H1 (cell line): ENCODE measurements at regions not wholly inside any gene's neighbourhood (a gene's known extent, or its start where the extent isn't known, plus 50 kb on each side); places are given as distances from the start of the nearest gene placed in this dataset.

Experiments used
- CTCF ChIA-PET: fragments of 300-600 bp; sonication (Branson Sonifier 250); formaldehyde crosslinking; loops from one replicate; lab custom pipeline; 2021; ENCODE audit not compliant: partially characterized antibody; lab: Charles Lee
- POLR2A ChIA-PET: fragments of 300-600 bp; sonication (Branson Sonifier 250); formaldehyde crosslinking; loops from one replicate; lab custom pipeline; 2021; ENCODE audit warnings: inconsistent platforms; ENCODE audit not compliant: partially characterized antibody; lab: Charles Lee
- DNase-seq, 2 experiments: peaks; one replicate each; pipeline versions ENCODE4 v3.0.0 to v3.0.0-alpha.2; 2010 to 2022; ENCODE audit warnings: low spot score in 2 of 2, low read depth in 1 of 2, mixed read lengths in 1 of 2
- FAIRE-seq: peaks from 2 replicates; lab custom pipeline; 2011; peaks lifted over from hg19 to GRCh38; lab: Jason Lieb, UNC
- H2AFZ ChIP-seq: 2 replicates; pipeline ENCODE4 v1.8.1; 2012; ENCODE audit warnings: low read length, inconsistent platforms
- H2AK5ac ChIP-seq: 2 replicates; pipeline ENCODE4 v1.6.1; 2013; ENCODE audit warnings: low read depth, low read length
- H2BK120ac ChIP-seq: replicated peaks from 2 replicates; pipeline ENCODE3; 2013; ENCODE audit warnings: low read depth, low read length, inconsistent platforms
- H2BK12ac ChIP-seq: 2 replicates; pipeline ENCODE4 v1.6.1; 2013; ENCODE audit warnings: low read depth, low read length
- H2BK15ac ChIP-seq: 2 replicates; pipeline ENCODE4 v1.6.1; 2013; ENCODE audit warnings: low read length
- H2BK20ac ChIP-seq: 2 replicates; pipeline ENCODE4 v1.6.1; 2013; ENCODE audit warnings: low read length
- H2BK5ac ChIP-seq: 2 replicates; pipeline ENCODE4 v1.6.1; 2013; ENCODE audit warnings: low read depth, low read length
- H3K14ac ChIP-seq: 2 replicates; pipeline ENCODE4 v1.6.1; 2013; ENCODE audit warnings: inconsistent platforms; ENCODE audit not compliant: insufficient read length
- H3K18ac ChIP-seq: 2 replicates; pipeline ENCODE4 v1.6.1; 2013; ENCODE audit warnings: low read length; ENCODE audit errors: extremely low read depth
- H3K23ac ChIP-seq: 2 replicates; pipeline ENCODE4 v1.6.1; 2013; ENCODE audit warnings: inconsistent platforms; ENCODE audit not compliant: insufficient read length
- H3K23me2 ChIP-seq: 2 replicates; pipeline ENCODE4 v1.6.1; 2013; ENCODE audit warnings: low read depth, low read length
- H3K27ac ChIP-seq: 2 replicates; pipeline ENCODE4 v1.6.1; 2011; ENCODE audit warnings: low read depth, low read length, inconsistent platforms
- H3K27me3 ChIP-seq, 4 experiments: replicated peaks in 1 of 4; 1 replicate in 1 of 4; 2 replicates in 3 of 4; pipeline versions ENCODE4 v1.6.1 to v1.8.1; 2011 to 2013; ENCODE audit warnings: low read length in 3 of 4, mild to moderate bottlenecking in 3 of 4, inconsistent platforms in 2 of 4, mixed read lengths in 2 of 4, moderate library complexity in 1 of 4; ENCODE audit not compliant: control insufficient read depth in 3 of 4, insufficient read depth in 3 of 4; ENCODE audit errors: extremely low read depth in 1 of 4
- H3K36me3 ChIP-seq, 4 experiments: 2 replicates each; pipeline versions ENCODE4 v1.6.1 to v1.8.1; 2011 to 2013; ENCODE audit warnings: mild to moderate bottlenecking in 4 of 4, low read length in 3 of 4, moderate library complexity in 2 of 4, control low read depth in 1 of 4, inconsistent platforms in 1 of 4; ENCODE audit not compliant: insufficient read depth in 4 of 4, control insufficient read depth in 2 of 4
- H3K4ac ChIP-seq: replicated peaks from 2 replicates; pipeline ENCODE3; 2013; ENCODE audit warnings: low read length, low read depth, mixed read lengths, inconsistent platforms; ENCODE audit not compliant: insufficient read length
- H3K4me1 ChIP-seq, 4 experiments: replicated peaks in 1 of 4; 1 replicate in 1 of 4; 2 replicates in 3 of 4; pipeline versions ENCODE4 v1.6.1 to v1.8.1; 2011 to 2013; ENCODE audit warnings: low read length in 3 of 4, inconsistent platforms in 2 of 4, mixed read lengths in 1 of 4; ENCODE audit not compliant: insufficient read depth in 4 of 4, control insufficient read depth in 3 of 4
- H3K4me2 ChIP-seq, 2 experiments: 2 replicates each; pipeline versions ENCODE4 v1.6.1 to v1.8.1; 2011 to 2013; ENCODE audit warnings: low read depth in 2 of 2, low read length in 2 of 2, control low read depth in 1 of 2, inconsistent platforms in 1 of 2, mild to moderate bottlenecking in 1 of 2; ENCODE audit not compliant: insufficient read depth in 1 of 2
- H3K4me3 ChIP-seq, 4 experiments: fragments of 200-600, 300-600 bp in 1 of 4; sonication (generic), shearing (Covaris generic), sonication (Bioruptor Twin) in 1 of 4; 2 replicates each; pipeline versions ENCODE4 v1.5.1 to v1.8.1; 2011 to 2016; ENCODE audit warnings: low read length in 4 of 4, low read depth in 3 of 4, control low read depth in 2 of 4, inconsistent platforms in 2 of 4, mild to moderate bottlenecking in 2 of 4, mixed read lengths in 1 of 4, moderate library complexity in 1 of 4; ENCODE audit not compliant: insufficient read depth in 2 of 4; ENCODE audit errors: extremely low read depth in 1 of 4
- H3K56ac ChIP-seq: replicated peaks from 2 replicates; pipeline ENCODE3; 2013; ENCODE audit warnings: low read depth, mild to moderate bottlenecking, mixed read lengths, low read length, inconsistent platforms; ENCODE audit not compliant: insufficient read length
- H3K79me1 ChIP-seq: 2 replicates; pipeline ENCODE4 v1.6.1; 2013; ENCODE audit warnings: low read depth, low read length, control low read depth
- H3K79me2 ChIP-seq, 2 experiments: 2 replicates each; pipeline versions ENCODE4 v1.6.1 to v1.8.1; 2012 to 2013; ENCODE audit warnings: low read length in 2 of 2, mild to moderate bottlenecking in 2 of 2, inconsistent platforms in 1 of 2; ENCODE audit not compliant: insufficient read depth in 2 of 2, control insufficient read depth in 1 of 2
- H3K9ac ChIP-seq, 4 experiments: replicated peaks in 1 of 4; 1 replicate in 1 of 4; 2 replicates in 3 of 4; pipeline versions ENCODE4 v1.6.1 to v1.8.1; 2011 to 2013; ENCODE audit warnings: low read depth in 3 of 4, low read length in 3 of 4, control low read depth in 2 of 4, mild to moderate bottlenecking in 2 of 4, moderate library complexity in 2 of 4, inconsistent platforms in 1 of 4; ENCODE audit errors: extremely low read depth in 1 of 4
- H3K9me3 ChIP-seq, 2 experiments: 2 replicates each; pipeline versions ENCODE4 v1.6.1 to v1.8.1; 2012 to 2013; ENCODE audit warnings: mild to moderate bottlenecking in 2 of 2, moderate library complexity in 2 of 2, control low read depth in 1 of 2, inconsistent platforms in 1 of 2, low read depth in 1 of 2, low read length in 1 of 2, mixed read lengths in 1 of 2; ENCODE audit not compliant: insufficient read depth in 2 of 2
- H4K20me1 ChIP-seq, 2 experiments: replicated peaks in 1 of 2; 2 replicates each; pipeline versions ENCODE3 to v1.8.1; 2011 to 2013; ENCODE audit warnings: inconsistent platforms in 2 of 2, low read length in 2 of 2, mild to moderate bottlenecking in 1 of 2; ENCODE audit not compliant: insufficient read depth in 2 of 2, control insufficient read depth in 1 of 2
- H4K5ac ChIP-seq: 2 replicates; pipeline ENCODE4 v1.6.1; 2013; ENCODE audit warnings: low read length, low read depth, mixed read lengths, inconsistent platforms; ENCODE audit not compliant: insufficient read length
- H4K8ac ChIP-seq: 2 replicates; pipeline ENCODE4 v1.8.0; 2013; ENCODE audit warnings: mild to moderate bottlenecking, moderate library complexity, low read length, inconsistent platforms; ENCODE audit not compliant: insufficient read depth; ENCODE audit errors: extremely low read depth
- H4K91ac ChIP-seq: replicated peaks from 2 replicates; pipeline ENCODE3; 2013; ENCODE audit warnings: low read length, mixed read lengths, inconsistent platforms; ENCODE audit not compliant: insufficient read length
- BCL11A ChIP-seq, 2 experiments: IDR thresholded peaks; one replicate each; pipeline ENCODE4 v1.6.1; 2011; ENCODE audit warnings: low read depth in 2 of 2, low read length in 2 of 2, mild to moderate bottlenecking in 2 of 2
- CBX5 ChIP-seq: fragments of 300-800, 300-1000 bp; sonication (generic); IDR thresholded peaks from 2 replicates; pipeline ENCODE4 v1.7.1; 2016; ENCODE audit warnings: antibody characterized with exemption, low read length, low read depth
- CHD2 ChIP-seq: IDR thresholded peaks from 2 replicates; pipeline ENCODE4 v1.6.1; 2012; ENCODE audit warnings: low read length, improper control_type of control experiment
- CREB1 ChIP-seq: IDR thresholded peaks from 2 replicates; pipeline ENCODE4 v1.6.1; 2012; ENCODE audit warnings: inconsistent platforms
- MAFK ChIP-seq: IDR thresholded peaks from 2 replicates; pipeline ENCODE4 v1.6.1; 2012; ENCODE audit warnings: low read depth, mild to moderate bottlenecking, improper control_type of control experiment, low read length
- POLR2A ChIP-seq, 2 experiments: IDR thresholded peaks; 1 replicate in 1 of 2; 2 replicates in 1 of 2; pipeline ENCODE4 v1.6.1; 2011; ENCODE audit warnings: low read depth in 2 of 2, low read length in 2 of 2, mild to moderate bottlenecking in 2 of 2; ENCODE audit errors: control extremely low read depth in 1 of 2
- RAD21 ChIP-seq, 2 experiments: IDR thresholded peaks in 1 of 2; conservative IDR thresholded peaks in 1 of 2; 2 replicates each; pipeline ENCODE4 v1.6.1; 2011; ENCODE audit warnings: low read depth in 2 of 2, low read length in 2 of 2, improper control_type of control experiment in 1 of 2, inconsistent platforms in 1 of 2, mild to moderate bottlenecking in 1 of 2, moderate library complexity in 1 of 2
- RNF2 ChIP-seq: fragments of 200-900, 300-1000 bp; sonication (generic); IDR thresholded peaks from 2 replicates; pipeline ENCODE4 v1.7.1; 2016; ENCODE audit warnings: borderline replicate concordance, low read depth, mild to moderate bottlenecking, antibody characterized with exemption, low read length; ENCODE audit not compliant: poor library complexity, severe bottlenecking; ENCODE audit errors: missing control alignments
- SAP30 ChIP-seq: fragments of 300-600 bp; sonication (generic); IDR thresholded peaks from 2 replicates; pipeline ENCODE4 v1.7.1; 2012; ENCODE audit warnings: low read length, moderate library complexity, mild to moderate bottlenecking, inconsistent platforms; ENCODE audit not compliant: insufficient read depth, insufficient replicate concordance
- SIRT6 ChIP-seq: IDR thresholded peaks from one replicate; pipeline ENCODE4 v1.7.1; 2012; ENCODE audit warnings: low read length, inconsistent platforms
- SP4 ChIP-seq: IDR thresholded peaks from 2 replicates; pipeline ENCODE4 v1.6.1; 2012; ENCODE audit warnings: low read length, inconsistent platforms
- SUZ12 ChIP-seq: fragments of 200-600 bp; sonication (generic); IDR thresholded peaks from 2 replicates; pipeline ENCODE4 v1.6.1; 2012; ENCODE audit warnings: mild to moderate bottlenecking, inconsistent platforms, low read length, moderate library complexity, mixed read lengths
- TAF1 ChIP-seq: IDR thresholded peaks from 2 replicates; pipeline ENCODE4 v1.6.1; 2011; ENCODE audit warnings: mild to moderate bottlenecking, low read depth, low read length
- TAF7 ChIP-seq: optimal IDR thresholded peaks from 2 replicates; pipeline ENCODE3; 2011; ENCODE audit warnings: low read depth, mild to moderate bottlenecking, inconsistent platforms, low read length, moderate library complexity, borderline replicate concordance
- YY1 ChIP-seq: IDR thresholded peaks from 2 replicates; pipeline ENCODE4 v1.6.1; 2011; ENCODE audit warnings: low read depth, mild to moderate bottlenecking, low read length
- ZNF274 ChIP-seq: IDR thresholded peaks from 2 replicates; pipeline ENCODE4 v1.7.0; 2012; ENCODE audit warnings: low read length, borderline replicate concordance; ENCODE audit errors: extremely low read depth
- WGBS, 2 experiments: shearing (Covaris generic) in 1 of 2; methylation state at CpG; one replicate each; pipeline versions ENCODE4 v1.1.6 to v1.1.7; 2013 to 2015; ENCODE audit warnings: low lambda C conversion rate in 2 of 2, mixed read lengths in 2 of 2, inconsistent platforms in 1 of 2, low coverage in 1 of 2, missing lambda C conversion rate in 1 of 2; ENCODE audit not compliant: insufficient replicate concordance in 2 of 2, insufficient coverage in 1 of 2, insufficient read length in 1 of 2; ENCODE audit errors: extremely low coverage in 1 of 2, missing lambda C conversion rate in 1 of 2; 5-methylcytosine and 5-hydroxymethylcytosine counted together

DNA sequence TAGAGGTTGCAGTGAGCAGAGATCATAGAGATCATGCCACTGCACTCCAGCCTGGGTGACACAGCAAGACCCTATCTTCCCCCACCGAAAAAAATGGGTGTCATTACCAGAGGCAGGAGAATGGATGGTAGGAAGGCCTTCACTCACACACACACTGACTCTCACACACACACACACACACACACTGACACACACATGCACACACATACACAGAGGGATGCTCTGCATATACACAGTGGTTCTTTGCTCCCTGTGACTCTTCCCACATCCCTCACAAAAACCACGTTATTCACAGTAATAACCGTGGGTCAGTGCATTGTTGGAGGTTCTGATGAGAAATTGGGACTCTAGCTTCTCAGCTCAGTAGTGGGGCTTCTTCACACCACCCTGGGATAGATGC is 300.2 kb upstream of the N4BP1 start:
- no peak overlapping the region for H3K18ac ChIP-seq
- FAIRE-seq (no peak), DNase-seq (no peak)
- no peak overlapping the region for H3K4me3 ChIP-seq
- no peak overlapping the region for H3K56ac ChIP-seq
- H4K5ac ChIP-seq: no peak overlapping the region
- no peak overlapping the region for H2BK12ac ChIP-seq
- H4K8ac ChIP-seq: no peak overlapping the region
- ChIA-PET CTCF (interaction anchor here (0.5 to 3.0 kb wide), 7 partner anchors 7 to 1352 kb away, joined by 3 to 16 read pairs (median 9); no protein-coding TSS in a partner anchor), POLR2A (no interaction called here)
- no peak overlapping the region for H3K4me2 ChIP-seq
- H3K4me1 ChIP-seq: peaks cover 0 to 4% (median under 1%) of the 10 kb centered on the region in 4 experiments; a peak in 1 of 7 replicates
- no peak overlapping the region for H2BK15ac ChIP-seq
- no peak overlapping the region for H2BK5ac ChIP-seq
- no peaks in the 10 kb centered on the region for H3K9me3 ChIP-seq
- no peak overlapping the region for H2BK20ac ChIP-seq
- no peak overlapping the region for H3K9ac ChIP-seq
- no peak overlapping the region for H3K14ac ChIP-seq
- H3K23me2 ChIP-seq: no peaks in the 10 kb centered on the region
- no peaks in the 10 kb centered on the region for H3K79me2 ChIP-seq
- H2AK5ac ChIP-seq: no peak overlapping the region
- no peak overlapping the region for H4K91ac ChIP-seq
- H2BK120ac ChIP-seq: no peak overlapping the region
- H3K27me3 ChIP-seq: no peaks in the 10 kb centered on the region
- H3K23ac ChIP-seq: no peak overlapping the region
- no peak overlapping the region for H3K27ac ChIP-seq
- H3K79me1 ChIP-seq: no peaks in the 10 kb centered on the region
- H3K4ac ChIP-seq: no peak overlapping the region
- 82% methylated on average over 3 of the region's 3 CpGs; no CpG with 5 or more reads in 1 of the 2 experiments for WGBS, 2 experiments
- H2AFZ ChIP-seq: no peak overlapping the region
- H3K36me3 ChIP-seq: no peaks in the 10 kb centered on the region
- H4K20me1 ChIP-seq: no peaks in the 10 kb centered on the region
- TF ChIP-seq TAF1: no peak
- no peak for TF ChIP-seq MAFK
- TF ChIP-seq BCL11A (IDR thresholded peaks at IDR 0.05; ENCODE audit: low read depth in 2 of 2, low read length in 2 of 2): no peak
- no peak for TF ChIP-seq CHD2
- TF ChIP-seq YY1: no peak
- no peak for TF ChIP-seq SIRT6
- no peak for TF ChIP-seq RNF2
- TF ChIP-seq CREB1: no peak
- TF ChIP-seq CBX5: no peak
- no peak for TF ChIP-seq RAD21 (IDR thresholded peaks at IDR 0.05 in 1 of 2, conservative IDR thresholded peaks at IDR 0.05 in 1 of 2; ENCODE audit: low read depth in 2 of 2, low read length in 2 of 2)
- no peak for TF ChIP-seq ZNF274
- TF ChIP-seq SUZ12: no peak
- TF ChIP-seq POLR2A (IDR thresholded peaks at IDR 0.05; ENCODE audit: control extremely low read depth in 1 of 2, low read depth in 2 of 2, low read length in 2 of 2): no peak
- TF ChIP-seq TAF7: no peak
- TF ChIP-seq SAP30: no peak
- no peak for TF ChIP-seq SP4
